GM19372 (cell line): ENCODE measurements at regions not wholly inside any gene's neighbourhood (a gene's known extent, or its start where the extent isn't known, plus 50 kb on each side); places are given as distances from the start of the nearest gene placed in this dataset.

ENCODE experiments used
- ATAC-seq: cut with Tn5 transposase; IDR thresholded peaks from one replicate; pipeline ENCODE4 v1.9.1; 2021; ENCODE audit warnings: mild to moderate bottlenecking, low read depth, moderate library complexity; ENCODE audit not compliant: unreplicated experiment

DNA sequence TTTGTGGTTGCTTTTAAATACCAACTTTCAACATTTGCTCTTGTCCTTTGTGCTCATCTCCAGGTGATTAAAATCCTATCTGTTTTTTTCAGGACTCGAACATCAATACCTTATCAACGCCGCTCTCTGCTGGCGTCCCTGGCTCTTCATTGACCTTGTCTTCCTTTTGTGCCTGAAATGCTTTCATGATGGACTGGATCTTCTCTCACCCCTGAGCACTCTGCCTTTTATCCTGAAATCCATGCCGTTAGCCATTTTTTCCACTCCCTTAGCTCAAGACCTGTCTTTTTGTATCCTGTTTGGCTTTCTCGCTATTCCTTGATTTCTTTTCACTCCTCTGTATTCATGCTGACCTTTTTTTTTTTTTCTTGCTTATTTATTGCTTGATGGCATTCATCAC, 549.5 kb upstream of the CPEB2 start:
- no peak for ATAC-seq

DNA sequence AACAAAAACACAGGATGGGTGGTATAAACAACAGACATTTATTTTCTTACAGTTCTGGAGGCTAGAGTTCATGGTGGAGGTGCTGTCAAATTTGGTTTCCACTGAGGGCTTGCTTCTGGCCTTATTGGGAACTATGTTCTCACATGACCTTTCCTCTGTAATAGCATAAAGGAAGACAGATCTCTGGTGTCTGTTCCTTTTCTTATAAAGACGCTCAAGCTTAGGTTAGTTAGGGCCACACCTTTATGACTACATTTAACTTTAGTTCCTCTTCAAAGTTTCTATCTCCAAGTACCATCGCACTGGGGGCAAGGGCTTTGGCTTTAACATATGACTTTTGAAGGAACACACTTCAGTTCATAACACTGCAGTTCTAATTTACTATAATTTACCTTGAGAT, 543.8 kb upstream of the CPEB2 start:
- ATAC-seq, result no peak

DNA sequence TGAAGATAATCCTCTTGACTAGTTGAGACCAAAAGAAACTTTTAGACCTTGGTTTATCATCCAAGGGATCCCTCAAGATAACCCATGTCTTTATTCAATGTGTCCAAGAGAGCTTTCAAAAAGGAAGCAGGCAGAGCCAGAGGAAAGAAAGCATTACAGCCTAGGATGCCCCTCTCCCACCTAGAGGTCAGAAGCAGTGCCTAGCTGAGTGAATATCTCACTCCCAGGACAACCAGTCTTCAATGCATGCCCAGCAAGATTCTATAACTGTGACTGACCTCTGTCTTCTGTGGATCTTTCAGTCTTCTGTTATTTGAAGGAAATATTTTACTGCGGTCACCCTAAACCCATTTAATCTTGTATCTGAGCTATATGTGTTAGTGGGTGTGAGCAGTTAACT, 537.2 kb upstream of the CPEB2 start:
- ATAC-seq, result no peak

DNA sequence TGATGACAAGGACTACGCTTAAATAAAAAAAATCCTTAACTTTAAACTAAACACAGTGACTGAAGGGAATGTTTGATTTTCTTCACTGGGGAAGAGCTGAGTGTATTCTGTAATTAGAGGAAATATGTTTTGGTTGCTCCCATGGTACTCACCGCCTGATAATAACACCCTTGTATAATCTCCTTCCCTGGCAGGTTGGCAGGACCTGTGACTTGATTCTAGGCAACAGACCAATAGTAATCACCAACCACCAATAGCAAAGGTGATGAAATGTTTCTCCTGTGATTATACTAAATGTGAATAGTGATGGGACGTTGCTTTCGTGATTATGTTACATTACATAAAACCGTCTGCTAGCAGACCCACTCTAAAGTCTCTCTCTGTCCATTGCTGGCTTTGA, 536.8 kb upstream of the CPEB2 start:
- no peak for ATAC-seq

DNA sequence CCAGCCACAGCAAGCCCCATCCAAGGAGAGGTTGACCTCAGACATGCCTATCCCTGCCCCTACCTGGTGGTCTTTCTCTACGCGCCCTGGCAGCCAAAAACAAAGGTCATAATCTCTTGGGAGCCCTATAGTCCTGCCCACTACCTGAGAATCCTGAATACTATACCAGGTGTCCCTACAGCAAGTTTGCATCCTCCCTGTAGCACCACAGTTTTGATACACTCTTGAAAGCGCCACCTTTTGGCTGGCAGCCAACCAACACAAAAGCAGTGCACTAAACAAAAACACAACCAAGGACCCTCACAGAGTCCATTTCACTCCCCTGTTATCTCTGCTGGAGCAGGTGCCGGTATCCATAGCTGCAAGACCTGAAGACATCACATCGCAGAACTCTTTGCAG, 523.8 kb upstream of the CPEB2 start:
- ATAC-seq, result no peak

DNA sequence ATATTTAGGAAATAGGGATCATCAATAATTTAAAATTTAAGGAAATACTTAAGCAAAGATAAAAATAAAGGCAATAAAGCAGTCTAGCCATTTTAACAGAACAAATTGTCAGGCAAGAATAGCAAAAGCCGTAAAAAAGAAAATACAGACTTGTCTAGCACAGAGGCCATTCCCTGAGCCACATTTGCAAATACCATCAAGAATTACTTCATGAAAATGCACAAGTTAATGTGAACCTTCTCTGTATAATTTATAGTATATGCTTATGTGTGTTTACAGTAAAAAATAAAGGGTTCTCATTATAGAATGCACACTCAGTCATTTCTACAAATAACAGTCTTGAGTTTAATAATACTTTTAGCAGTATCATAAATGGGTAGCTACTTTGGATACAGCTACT, 505.9 kb upstream of the CPEB2 start:
- ATAC-seq, result no peak

DNA sequence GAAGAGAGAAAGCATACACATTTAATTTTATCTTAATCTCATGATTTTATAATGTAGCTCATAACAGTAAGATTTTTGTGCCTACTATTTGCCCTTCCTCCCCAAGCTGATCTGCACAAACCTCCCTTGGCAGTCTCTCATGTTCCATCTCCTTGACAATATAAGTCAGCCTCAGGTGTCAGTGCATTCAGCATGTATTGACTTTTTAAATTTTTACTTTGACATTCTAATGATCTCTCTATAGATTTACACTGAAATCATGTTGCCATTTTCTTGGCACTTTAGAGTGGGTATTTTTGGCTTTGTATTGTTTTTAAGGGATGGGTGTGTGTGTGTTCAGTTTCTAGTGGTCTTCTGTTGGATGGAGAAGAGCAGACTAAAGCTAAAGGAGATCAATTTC, 505.3 kb upstream of the CPEB2 start:
- ATAC-seq, result no peak

DNA sequence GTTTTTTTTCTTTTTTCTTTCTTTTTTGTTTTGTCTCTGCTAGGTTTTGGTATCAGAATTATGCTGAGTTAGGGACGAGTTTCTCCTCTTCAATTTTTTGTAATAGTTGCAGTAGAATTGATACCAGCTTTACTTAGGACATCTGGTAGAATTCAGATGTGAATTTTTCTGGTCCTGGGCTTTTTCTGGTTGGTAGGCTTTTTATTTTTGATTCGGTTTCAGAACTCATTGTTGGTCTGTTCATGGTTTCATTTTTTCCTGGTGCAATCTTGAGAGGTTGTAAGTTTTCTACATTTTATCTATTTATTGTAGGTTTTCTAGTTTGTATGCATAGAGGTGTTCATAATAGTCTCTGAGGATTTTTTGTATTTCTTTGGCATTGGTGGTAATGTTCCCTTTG, 498.1 kb upstream of the CPEB2 start:
- ATAC-seq, result no peak

DNA sequence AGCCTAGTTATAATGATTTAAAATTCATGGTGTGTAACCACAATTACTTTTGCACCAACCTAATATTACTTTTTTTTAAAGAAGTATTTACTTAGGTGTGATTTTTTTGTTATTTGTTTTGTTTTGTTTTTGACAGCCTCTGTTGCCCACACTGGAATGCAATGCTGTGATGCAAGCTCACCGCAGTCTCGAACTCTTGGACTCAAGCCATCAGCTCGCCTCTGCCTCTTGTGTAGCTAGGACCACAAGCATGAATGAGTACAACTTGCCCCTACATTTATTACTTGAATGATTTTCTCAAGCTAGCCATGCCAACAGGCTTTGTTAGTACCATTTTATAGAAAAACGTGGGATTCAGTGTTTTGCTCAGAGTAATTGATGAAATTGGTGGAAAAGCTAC, 488.8 kb upstream of the CPEB2 start:
- ATAC-seq, result no peak

DNA sequence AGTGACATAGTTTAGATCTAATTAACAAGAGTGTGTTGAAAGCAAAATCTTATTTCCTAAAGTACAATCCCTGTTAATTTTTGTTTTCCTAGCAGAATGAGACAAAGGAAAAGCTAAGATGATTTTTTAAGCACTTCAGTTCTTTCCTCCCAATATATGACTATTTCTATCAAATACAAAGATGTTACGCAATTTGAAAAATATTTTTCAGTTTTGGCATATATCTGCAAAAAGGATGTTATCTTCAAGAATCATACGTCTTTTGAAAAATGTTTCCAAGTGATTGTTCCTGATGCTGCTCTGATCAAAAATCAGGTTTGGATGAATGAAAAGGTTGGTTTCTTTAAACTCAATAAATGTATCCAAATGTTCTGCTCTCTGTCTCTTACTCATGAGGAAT, 486.7 kb upstream of the CPEB2 start:
- no peak for ATAC-seq

DNA sequence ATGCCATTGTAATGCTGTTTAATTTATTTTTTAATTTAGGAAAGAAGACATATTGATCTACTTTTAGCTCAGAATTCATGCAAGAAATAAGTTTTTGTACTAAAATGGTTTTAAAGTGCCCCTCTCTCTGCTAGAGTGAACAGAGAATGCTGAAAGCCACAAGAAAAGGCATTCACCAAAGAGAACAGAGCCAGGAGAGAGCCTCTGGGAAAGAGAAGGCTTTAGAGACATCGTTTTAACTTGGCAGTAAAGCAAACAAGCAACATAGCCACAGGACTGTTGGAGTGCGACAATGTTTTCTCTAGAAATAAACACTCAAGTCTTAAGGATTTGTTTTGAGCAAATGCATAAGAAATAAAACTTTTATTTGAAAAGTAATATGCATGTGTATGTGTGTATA, 484.1 kb upstream of the CPEB2 start:
- no peak for ATAC-seq

DNA sequence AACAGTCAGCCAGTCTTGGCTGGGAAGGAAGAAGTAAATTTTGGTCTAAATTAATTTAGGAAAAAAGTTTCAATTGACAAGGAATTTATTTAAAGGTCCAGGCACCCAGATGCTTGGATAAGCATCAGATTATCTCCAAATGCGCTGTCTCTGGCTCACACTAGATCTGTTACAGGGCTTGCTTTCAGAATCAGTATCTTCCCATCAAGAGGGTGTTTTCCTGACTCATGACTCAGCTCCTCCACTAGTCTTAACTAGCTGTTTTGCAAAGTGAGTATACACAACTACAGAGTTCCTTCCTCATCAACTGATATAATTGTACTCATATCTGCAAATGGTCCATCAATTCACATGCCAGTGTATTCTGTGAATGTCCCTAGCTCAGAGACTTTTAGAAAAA, 482.1 kb upstream of the CPEB2 start:
- ATAC-seq, result no peak

DNA sequence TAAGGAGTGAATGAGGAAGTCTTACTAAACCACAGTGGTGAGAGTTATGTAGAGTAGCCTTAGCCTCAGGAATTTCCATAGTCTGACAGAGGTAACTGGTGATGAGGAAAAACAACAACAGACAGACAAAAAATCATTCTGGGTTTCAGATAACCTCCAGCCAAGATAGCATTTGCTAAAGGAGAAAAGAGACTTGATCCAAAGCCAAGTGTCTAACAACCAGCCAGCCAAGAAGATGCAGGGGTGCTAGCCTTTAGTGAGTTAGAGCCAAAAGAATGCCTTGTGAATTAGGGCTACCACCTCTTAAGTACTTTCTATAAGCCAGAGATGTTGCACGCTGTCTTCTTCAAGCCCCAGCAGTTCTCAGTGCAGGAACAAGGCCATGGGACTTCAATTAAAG, 478.0 kb upstream of the CPEB2 start:
- ATAC-seq, result no peak

DNA sequence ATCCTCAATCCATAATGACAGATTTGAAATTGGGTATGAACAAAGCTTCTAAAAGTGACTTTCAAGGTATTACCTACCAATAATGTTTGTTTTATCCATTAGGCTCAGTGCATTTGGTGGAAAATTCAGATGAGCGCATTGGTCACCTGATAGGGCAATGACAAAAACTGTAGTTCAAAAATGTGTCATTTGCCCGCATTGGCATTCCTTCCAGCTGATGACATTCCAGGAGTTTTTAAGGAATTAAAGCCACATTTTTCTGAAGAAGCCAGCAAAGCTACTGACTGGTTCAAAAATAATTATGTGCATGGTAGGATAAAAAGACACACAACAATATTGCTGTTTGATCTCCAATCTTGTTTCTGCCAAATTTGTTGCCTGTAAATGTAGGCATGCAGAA, 473.4 kb upstream of the CPEB2 start:
- no peak for ATAC-seq

DNA sequence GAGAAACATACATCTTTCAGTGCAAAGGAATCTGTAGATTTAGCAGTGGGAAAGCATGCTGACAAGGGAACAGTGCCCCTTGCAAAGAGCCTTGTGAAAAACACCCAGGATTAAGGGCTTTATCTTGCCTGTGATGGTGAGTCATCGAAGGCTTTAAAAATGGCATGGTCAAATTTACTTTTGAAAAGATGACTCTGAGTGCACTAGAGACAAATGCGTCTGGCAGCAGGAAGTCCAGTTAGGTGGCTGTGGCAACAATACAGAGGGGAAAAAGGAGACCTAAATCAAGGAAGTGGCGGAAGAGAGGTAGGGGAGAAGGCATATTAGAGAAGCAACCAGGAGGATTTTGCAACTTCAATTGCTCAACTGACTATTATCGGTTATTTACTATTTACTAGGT, 472.6 kb upstream of the CPEB2 start:
- ATAC-seq, result no peak

DNA sequence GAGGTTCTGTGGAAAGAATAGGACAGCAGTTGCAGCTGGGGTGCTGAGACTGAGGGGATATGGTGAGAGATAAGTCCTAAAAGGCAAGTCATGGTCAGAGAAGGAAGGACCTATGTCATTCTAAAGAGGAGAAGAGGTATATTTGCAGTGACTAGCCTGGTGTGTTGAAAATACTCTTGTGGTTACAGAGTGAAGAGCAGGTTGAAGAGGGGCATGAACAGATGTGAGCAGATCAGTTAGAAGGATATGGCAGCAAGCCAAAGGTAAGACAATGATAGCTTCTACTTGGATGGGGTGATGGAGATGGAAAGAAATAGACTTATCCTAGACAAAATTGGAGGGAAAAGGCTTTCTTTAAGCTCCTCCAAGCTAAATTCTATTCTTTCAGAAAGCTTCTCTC, 469.8 kb upstream of the CPEB2 start:
- no peak for ATAC-seq

DNA sequence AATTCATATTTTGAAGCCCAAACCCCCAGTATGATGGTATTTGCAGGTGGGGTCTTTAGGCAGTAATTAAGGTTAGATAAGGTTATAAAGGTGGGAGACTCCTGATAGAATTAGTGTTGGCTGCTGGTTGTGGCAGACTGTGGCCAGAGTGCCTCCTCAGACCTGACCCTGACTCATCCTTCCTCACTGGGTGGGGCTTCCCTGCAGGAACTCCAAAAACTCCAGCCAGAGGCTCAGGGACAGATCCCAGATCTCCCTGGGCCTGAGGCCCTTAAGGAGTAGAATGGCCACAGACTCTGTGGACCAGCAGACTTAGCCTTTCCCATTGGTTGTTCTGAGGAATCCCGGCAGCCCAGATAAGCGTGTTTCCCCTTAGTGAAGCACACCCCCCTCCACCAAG, 463.0 kb upstream of the CPEB2 start:
- ATAC-seq, result no peak

DNA sequence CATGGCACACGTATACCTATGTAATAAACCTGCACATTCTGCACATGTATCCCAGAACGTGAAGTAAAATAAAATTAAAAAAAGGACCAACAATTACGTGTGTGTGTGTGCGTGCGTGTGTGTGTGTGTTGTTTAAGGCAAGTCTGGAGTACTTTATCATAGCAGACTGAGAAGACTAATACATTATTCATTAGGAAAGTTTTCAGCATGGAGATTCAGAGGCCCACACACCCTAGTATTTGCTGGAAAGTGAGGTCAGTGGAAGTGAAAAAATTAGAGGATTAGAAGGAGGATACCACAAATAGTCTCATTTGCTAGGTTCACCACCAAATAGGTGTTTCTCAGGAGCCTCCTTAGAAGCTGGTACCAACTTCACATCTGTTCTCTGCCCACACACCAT, 457.1 kb upstream of the CPEB2 start:
- no peak for ATAC-seq

DNA sequence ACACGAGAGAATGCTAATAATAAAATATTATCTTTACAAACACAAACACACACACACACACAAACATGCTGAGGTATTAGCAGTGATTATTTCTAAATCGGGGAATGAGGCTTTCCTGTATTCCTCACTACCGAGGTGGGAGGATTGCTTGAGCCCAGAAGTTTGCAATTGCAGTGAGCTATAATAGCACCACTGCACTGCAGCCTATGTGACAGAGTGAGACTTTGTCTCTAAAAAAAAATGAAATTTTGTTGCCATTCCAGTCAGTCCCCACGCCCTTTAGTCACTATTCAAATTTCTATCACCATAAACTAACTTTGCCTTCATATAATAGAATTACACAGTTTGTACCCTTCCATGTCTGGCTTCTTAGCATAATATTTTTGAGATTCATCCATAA, 456.5 kb upstream of the CPEB2 start:
- no peak for ATAC-seq

DNA sequence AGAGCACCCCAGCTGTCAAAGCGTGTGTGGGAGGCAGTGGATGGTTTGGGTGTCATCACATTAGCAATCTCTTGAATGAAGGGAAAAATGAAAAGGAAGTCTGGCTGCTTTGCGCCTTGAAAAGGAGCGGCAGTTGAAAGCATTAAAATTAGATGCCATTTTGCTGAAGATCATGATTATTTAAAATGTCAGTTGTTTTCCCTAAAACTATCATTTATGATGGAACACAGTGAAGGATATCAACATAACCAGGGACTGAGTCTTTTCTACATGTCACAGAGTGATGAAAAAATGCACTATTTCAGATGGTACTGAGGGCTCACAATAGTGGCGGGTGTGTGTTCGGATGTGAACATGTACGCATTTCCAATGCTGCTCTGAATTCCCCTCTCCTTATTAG, 450.2 kb upstream of the CPEB2 start:
- ATAC-seq, result no peak

DNA sequence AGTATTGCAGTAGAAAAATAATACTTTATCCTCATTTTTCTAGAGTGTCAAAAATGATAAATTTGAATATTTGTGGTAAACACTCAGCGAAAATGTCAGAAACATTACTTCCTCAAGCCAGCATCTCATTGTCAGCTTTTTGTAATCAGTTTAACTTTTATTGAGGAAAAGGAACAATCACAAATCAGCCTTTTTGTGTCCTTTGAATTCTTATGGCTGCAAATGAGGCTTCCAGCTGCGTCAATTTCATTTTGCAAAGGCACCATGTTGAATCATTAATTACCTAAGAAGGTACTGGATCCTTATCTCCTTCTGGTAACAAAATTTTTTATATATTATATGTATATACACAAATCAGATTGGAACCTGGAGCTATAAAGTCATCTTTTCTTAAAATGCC, 442.6 kb upstream of the CPEB2 start:
- ATAC-seq, result no peak

DNA sequence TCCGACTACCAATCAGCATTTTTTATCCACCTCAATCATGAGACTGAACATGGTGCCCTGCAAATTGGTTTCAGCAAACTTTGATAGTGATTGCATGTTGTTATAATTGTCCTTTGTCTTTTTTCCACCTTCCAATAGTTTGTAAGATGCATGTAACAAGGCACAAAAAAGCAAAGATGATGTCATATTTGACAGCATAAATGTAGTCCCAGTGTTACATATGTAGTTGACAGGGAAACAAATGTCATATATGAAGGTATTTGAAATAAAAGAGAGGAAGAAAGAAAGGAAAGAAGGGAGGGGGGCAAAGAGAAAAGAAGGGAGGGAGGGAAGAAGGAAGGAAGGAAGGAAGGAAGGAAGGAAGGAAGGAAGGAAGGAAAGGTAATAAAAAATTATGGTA, 441.7 kb upstream of the CPEB2 start:
- ATAC-seq, result no peak

DNA sequence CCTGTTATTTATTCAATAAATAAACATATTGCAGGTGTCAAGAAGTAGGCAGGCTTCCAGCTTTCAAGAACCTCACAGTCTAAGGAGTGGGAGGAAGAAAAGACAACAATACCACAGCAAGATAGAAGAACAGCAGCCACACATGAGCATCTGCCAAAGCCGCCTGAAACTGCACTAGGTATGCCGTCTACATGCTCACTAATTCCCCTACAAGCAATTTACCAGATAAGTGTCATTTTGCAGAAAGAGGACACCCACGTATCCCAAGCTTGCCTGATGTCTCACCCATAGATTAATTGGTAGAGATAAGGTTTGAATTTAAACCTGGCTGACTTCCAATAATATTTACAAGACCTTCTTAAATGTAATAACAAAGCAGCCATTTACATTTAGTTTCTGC, 439.4 kb upstream of the CPEB2 start:
- ATAC-seq, result no peak

DNA sequence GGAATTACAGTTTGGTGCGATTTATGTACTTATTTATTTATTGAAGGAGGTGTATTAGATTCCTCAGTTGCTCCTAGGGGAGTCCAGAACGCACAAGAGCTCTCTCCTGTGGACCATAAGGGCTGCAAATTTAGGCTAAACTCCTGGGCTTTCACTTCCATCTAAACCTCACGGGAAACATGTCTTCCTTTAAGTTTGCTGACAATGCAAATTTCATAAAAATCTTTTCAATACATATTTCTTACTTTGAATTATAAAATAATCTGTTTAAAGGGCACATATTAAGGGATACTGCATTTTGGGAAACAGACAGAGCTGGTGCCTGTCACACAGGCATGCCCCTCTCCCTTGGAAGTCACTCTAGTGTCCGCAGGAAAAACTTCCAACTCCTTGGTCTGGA, 438.0 kb upstream of the CPEB2 start:
- no peak for ATAC-seq
